ENCODE measurements at regions not wholly inside any gene's neighbourhood (a gene's known extent, or its start where the extent isn't known, plus 50 kb on each side); places are given as distances from the start of the nearest gene placed in this dataset.
A peak's percentile ranks its signal among the peaks of the same experiment; 100 is the strongest.

DNA sequence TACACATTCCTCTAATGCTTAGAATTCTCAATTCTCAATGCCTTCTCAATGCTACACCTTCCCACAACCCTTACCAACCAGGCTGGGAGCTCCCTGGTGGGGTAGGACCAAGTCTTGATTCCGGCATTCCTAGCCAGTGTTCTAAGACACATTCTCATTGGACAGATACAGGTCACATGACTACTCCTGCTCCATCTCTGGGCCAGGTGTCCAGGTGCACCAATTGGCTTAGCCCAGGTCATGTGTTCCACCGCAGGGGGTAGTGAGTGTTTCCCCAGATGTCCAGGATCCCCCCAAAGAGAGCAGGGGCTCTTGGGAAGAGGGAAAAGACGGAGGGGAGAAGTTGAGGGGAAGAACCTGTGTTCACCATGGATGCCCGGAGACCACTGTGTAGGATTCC, 58.7 kb upstream of the MLN start:
- no peak for DNase-seq

GRCh38 chr6:33861722-33862121, 57.9 kb upstream of the MLN start:
- DNase-seq = no peak

- no peak for DNase-seq
Measured at GRCh38 chr6:33860706-33861474, 57.1 kb upstream of the MLN start.

DNA sequence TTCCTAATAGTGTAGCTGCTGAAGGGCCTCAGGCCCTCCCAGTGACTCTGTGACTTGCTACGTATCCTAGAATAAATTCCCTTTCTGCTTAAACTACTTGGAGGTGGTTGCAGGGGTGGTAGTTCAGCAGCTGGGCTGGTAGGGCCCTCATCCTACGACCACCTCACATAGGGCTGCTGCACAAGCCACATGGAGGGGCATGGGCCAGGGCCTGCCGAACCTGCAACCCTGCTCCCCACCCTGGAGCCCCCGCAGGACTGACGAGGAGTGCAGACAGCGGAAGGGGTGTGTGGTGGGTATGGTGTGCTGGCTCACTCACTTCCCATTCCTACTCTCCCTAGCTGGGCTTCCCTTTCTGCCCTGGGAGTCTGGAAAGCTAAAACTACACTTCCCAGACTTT, 56.2 kb upstream of the MLN start:
- DNase-seq = no peak

- no peak for DNase-seq
Measured at GRCh38 chr6:33858804-33859505, 55.2 kb upstream of the MLN start.

DNA sequence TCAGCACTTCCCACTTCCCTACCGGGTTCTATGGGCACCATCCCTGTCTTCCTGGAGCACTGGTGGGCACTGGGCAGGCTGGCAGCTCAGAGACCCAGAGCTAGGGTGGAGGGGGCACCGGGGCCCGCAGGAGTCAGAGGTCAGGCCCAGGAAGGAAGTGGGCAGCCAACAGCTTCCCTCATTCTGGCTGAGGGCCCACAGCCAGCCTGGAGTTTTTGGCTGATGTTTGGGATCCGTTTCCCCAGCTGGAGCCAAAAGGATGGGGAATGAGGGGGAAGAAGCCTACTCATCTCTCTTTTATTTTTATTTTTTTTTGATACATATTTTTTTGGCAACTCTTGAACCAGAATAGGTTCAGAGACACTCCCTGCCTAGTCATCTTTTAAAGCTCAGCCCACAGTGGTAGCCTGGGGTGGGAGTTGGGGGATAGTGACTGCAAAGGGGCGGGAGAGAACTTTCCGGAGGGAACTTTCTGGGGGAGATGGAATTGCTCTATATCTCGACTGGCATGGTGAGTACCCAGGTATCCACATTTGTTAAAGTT, 54.2 kb upstream of the MLN start:
- DNase-seq = no peak

DNA sequence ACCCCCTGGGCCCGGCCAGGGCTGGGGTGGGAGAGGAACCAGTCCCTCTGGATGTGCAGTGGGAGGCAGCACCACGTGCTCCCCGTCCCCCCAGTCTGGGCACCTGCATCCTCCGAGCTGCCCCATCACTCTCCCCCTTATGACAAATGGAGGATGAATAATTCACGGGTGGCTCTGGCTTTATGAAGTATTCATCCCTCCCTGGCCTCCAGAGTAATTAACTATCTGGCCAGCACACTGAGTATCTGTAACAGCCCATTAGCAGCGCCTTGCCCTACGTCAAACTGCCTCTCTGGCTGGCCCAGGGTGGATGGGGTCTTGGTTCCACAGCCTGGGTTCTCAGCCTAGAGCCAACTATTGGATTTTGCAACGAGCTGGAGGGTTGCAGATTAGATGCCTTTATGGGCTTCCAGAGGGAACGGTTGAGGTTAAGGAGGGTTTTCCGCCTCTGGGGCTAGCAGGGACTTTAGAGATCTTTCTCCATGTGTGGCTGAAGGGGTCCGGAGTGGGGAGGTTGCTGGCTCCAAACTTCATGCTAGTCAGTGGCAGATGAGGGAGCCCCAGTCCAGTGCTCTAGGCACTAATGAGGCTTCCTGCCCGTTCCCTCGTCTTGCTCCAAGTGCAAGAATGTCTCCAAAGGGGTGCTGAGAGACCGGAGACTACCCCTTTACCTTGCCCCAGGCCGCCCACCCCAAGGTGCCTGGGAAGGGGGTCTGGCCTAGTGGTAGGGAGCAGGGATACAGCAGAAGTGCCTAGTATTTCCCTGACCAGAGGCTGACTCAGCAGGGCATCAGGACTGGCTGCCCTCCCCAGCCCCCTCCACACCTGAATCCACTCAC, 53.5 kb upstream of the MLN start:
- no peak for DNase-seq

GRCh38 chr6:33856655-33857054, 52.9 kb upstream of the MLN start:
- DNase-seq = peak; percentile 26

DNA sequence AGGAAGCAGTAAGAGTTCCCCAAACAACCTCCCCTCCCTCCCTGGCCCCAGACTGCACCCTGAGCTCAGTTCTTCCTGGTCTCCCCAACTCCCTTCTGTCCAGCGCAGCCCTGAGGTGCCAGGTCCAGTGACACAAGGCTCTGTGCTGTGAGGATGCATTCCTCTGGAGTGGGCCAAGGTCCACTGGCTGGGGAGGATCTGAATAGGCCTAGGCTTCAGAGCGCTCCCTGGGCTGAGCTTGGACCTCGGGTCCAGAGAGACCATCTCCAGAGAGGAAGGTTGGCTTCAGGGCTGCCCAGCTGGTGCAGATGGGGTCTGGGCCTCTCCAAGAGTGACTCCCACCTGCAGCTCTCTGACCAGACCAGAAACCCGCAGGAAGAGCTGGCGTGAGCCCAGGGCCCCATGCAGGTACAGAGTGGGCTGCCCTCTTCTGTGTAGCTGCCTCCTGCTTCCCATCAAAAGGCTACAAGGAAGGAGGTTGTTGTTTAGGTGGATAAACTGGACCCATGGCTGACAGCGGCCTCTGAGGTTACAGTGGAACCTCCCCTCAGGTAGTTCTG, 52.3 kb upstream of the MLN start:
- no peak for DNase-seq

- DNase-seq = no peak
Measured at GRCh38 chr6:33854572-33855030, 50.8 kb upstream of the MLN start.

- no peak for DNase-seq
Measured at GRCh38 chr6:33853736-33854135, 49.9 kb upstream of the MLN start.
